Loucy (cell line): ENCODE measurements at regions not wholly inside any gene's neighbourhood (a gene's known extent, or its start where the extent isn't known, plus 50 kb on each side); places are given as distances from the start of the nearest gene placed in this dataset.

Experiments
- H2AFZ ChIP-seq: fragments of 200-600 bp; sonication (generic); 2 replicates; pipeline ENCODE4 v1.6.0; 2016; ENCODE audit warnings: antibody characterized with exemption, mild to moderate bottlenecking, low read length, moderate library complexity
- H3F3A ChIP-seq: fragments of 200-600 bp; 2 replicates; pipeline ENCODE4 v1.6.0; 2016; ENCODE audit warnings: antibody characterized with exemption, low read depth, mild to moderate bottlenecking
- H3K27me3 ChIP-seq: fragments of 200-600 bp; sonication (generic); 2 replicates; pipeline ENCODE4 v1.6.1; 2014; ENCODE audit warnings: low read length, mild to moderate bottlenecking; ENCODE audit not compliant: insufficient read depth, poor library complexity, severe bottlenecking
- H3K36me3 ChIP-seq: fragments of 200-600 bp; sonication (generic); 2 replicates; pipeline ENCODE4 v1.6.1; 2016; ENCODE audit warnings: low read length; ENCODE audit not compliant: insufficient read depth
- H3K4me1 ChIP-seq: fragments of 200-600 bp; sonication (generic); 2 replicates; pipeline ENCODE4 v1.5.1; 2014; ENCODE audit warnings: low read length, mild to moderate bottlenecking; ENCODE audit not compliant: insufficient read depth, poor library complexity, severe bottlenecking
- H3K4me2 ChIP-seq: fragments of 200-600 bp; sonication (generic); 2 replicates; pipeline ENCODE4 v1.6.0; 2014; ENCODE audit warnings: antibody characterized with exemption, low read length, low read depth, mild to moderate bottlenecking; ENCODE audit not compliant: poor library complexity, severe bottlenecking
- H3K4me3 ChIP-seq: fragments of 200-600 bp; sonication (generic); 2 replicates; pipeline ENCODE4 v1.5.1; 2014; ENCODE audit warnings: low read length, mild to moderate bottlenecking, mixed read lengths; ENCODE audit not compliant: poor library complexity, severe bottlenecking
- H3K79me2 ChIP-seq: fragments of 200-600 bp; sonication (generic); 2 replicates; pipeline ENCODE4 v1.6.1; 2014; ENCODE audit warnings: low read length; ENCODE audit not compliant: insufficient read depth
- H3K9ac ChIP-seq: fragments of 200-600 bp; sonication (generic); 2 replicates; pipeline ENCODE4 v1.6.0; 2014; ENCODE audit warnings: mild to moderate bottlenecking, low read depth, low read length, moderate library complexity; ENCODE audit not compliant: poor library complexity, severe bottlenecking
- H3K9me2 ChIP-seq: fragments of 200-600 bp; sonication (generic); replicated peaks from 2 replicates; pipeline ENCODE4 v1.6.1; 2016; ENCODE audit warnings: low read depth, low read length, mixed read lengths
- H3K9me3 ChIP-seq: fragments of 200-600 bp; sonication (generic); 2 replicates; pipeline ENCODE4 v1.6.1; 2014; ENCODE audit warnings: mild to moderate bottlenecking, antibody characterized with exemption, low read length, low read depth; ENCODE audit not compliant: insufficient read depth
- H4K20me1 ChIP-seq: fragments of 200-600 bp; sonication (generic); 2 replicates; pipeline ENCODE4 v1.6.0; 2014; ENCODE audit warnings: antibody characterized with exemption, low read length, mild to moderate bottlenecking; ENCODE audit not compliant: insufficient read depth, poor library complexity, severe bottlenecking
- EZH2phosphoT487 ChIP-seq: fragments of 200-600 bp; IDR thresholded peaks from 2 replicates; pipeline ENCODE4 v1.6.1; 2018; ENCODE audit warnings: antibody characterized with exemption, mild to moderate bottlenecking, moderate library complexity, borderline replicate concordance
- TF ChIP-seq, protein P1 (sequence below): fragments of 200-600 bp; sonication (generic); conservative IDR thresholded peaks from 2 replicates; pipeline ENCODE4 v1.5.1; 2014; ENCODE audit warnings: mild to moderate bottlenecking, antibody characterized with exemption, low read length

DNA sequence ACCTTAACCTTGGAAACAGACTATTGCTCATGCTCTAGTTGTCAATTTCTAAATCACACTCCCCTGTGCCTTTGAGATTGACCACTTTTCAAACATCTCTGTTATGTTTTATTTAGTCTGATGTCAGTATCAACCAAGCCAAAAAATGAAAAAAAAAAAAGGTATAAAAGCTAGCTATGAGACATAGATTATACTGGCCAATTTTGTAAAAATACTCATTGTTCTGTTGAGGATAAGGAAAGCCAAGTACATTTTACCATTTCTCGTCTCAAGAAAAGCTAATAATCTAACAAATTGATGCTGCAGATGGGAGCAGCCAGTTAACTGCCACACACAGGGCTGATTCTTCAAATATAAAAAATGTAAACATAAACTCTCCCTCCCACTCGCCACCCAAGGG is 572.6 kb upstream of the KLF12 start:
- Histone ChIP-seq H4K20me1 (no peaks in the 10 kb centered on the region), H3K79me2 (no peaks in the 10 kb centered on the region), H3K9me3 (no peaks in the 10 kb centered on the region), H3K36me3 (no peaks in the 10 kb centered on the region), H3K9ac (no peak overlapping the region), H3K4me1 (no peaks in the 10 kb centered on the region), H3K4me3 (no peak overlapping the region), H3K27me3 (no peaks in the 10 kb centered on the region), H2AFZ (no peak overlapping the region), H3F3A (no peaks in the 10 kb centered on the region), H3K9me2 (no peaks in the 10 kb centered on the region), H3K4me2 (no peak overlapping the region)
- TF ChIP-seq EZH2phosphoT487 = no peak
- TF ChIP-seq, protein P1, sequence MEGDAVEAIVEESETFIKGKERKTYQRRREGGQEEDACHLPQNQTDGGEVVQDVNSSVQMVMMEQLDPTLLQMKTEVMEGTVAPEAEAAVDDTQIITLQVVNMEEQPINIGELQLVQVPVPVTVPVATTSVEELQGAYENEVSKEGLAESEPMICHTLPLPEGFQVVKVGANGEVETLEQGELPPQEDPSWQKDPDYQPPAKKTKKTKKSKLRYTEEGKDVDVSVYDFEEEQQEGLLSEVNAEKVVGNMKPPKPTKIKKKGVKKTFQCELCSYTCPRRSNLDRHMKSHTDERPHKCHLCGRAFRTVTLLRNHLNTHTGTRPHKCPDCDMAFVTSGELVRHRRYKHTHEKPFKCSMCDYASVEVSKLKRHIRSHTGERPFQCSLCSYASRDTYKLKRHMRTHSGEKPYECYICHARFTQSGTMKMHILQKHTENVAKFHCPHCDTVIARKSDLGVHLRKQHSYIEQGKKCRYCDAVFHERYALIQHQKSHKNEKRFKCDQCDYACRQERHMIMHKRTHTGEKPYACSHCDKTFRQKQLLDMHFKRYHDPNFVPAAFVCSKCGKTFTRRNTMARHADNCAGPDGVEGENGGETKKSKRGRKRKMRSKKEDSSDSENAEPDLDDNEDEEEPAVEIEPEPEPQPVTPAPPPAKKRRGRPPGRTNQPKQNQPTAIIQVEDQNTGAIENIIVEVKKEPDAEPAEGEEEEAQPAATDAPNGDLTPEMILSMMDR = no peak

DNA sequence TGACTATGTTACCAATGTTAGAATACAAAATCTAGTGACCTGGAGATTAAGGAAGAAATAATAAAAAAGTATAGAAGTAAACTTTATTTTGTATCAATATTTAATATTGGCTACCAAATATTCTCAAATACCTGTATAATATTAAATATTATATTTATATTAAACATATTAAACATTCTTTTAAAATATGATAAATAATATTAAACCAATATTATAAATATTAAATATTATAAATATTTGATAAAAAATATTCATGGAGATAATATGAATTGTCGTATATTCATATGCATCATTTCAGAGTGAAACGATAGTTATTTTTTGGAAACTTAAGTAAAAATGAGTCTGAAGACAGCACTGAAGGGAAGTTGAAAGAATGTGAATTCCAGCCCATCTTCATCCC is 571.2 kb upstream of the KLF12 start:
- Histone ChIP-seq H3K9ac (no peak overlapping the region), H3K4me2 (no peak overlapping the region), H3K4me1 (no peaks in the 10 kb centered on the region), H3K9me2 (no peaks in the 10 kb centered on the region), H2AFZ (no peak overlapping the region), H3K4me3 (no peak overlapping the region), H3F3A (no peaks in the 10 kb centered on the region), H3K9me3 (no peaks in the 10 kb centered on the region), H3K36me3 (no peaks in the 10 kb centered on the region), H3K79me2 (no peaks in the 10 kb centered on the region), H3K27me3 (no peaks in the 10 kb centered on the region), H4K20me1 (no peaks in the 10 kb centered on the region)
- TF ChIP-seq EZH2phosphoT487 = no peak
- TF ChIP-seq, protein P1 = no peak

DNA sequence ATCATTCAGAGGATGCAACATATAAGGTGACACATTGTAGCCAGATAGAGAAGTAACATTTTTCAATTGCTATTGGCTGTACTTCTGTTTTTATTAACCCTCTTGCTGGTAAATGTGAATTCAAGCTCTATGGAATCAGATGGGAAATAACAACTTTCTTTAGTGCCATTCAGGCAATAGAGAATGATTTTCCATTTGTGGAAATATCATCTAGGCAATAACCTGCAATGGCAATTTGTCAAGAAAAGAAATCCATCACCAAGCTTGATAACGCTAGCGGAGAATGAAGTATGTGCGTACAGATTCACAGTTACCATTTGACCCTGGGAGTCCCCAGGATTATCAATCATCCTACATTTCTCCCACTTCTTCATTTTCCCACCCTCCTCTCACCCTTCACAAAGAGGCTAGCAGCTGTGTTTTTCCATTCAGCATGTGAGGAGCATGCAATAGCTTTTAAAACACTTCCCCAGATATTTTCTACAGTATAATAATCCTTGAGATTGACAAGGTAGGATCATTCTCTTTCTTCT is 569.7 kb upstream of the KLF12 start:
- Histone ChIP-seq H3K36me3 (no peaks in the 10 kb centered on the region), H3K4me1 (no peaks in the 10 kb centered on the region), H2AFZ (no peak overlapping the region), H3K9me2 (no peaks in the 10 kb centered on the region), H3K4me2 (no peak overlapping the region), H4K20me1 (no peaks in the 10 kb centered on the region), H3K9me3 (no peaks in the 10 kb centered on the region), H3K4me3 (no peak overlapping the region), H3F3A (no peaks in the 10 kb centered on the region), H3K79me2 (no peaks in the 10 kb centered on the region), H3K27me3 (no peaks in the 10 kb centered on the region), H3K9ac (no peak overlapping the region)
- TF ChIP-seq EZH2phosphoT487 = no peak
- TF ChIP-seq, protein P1 = no peak
